ENCODE measurements at regions not wholly inside any gene's neighbourhood (a gene's known extent, or its start where the extent isn't known, plus 50 kb on each side); places are given as distances from the start of the nearest gene placed in this dataset.

GRCh38 chr2:20560011-20560410, 90.9 kb downstream of the HS1BP3 start:
- TF ChIP-seq CTCF (conservative IDR thresholded peaks at IDR 0.05; ENCODE audit: low read depth, low read length) (no peak), MXI1 (IDR thresholded peaks at IDR 0.05; ENCODE audit: borderline replicate concordance, low read depth, low read length) (no peak), MAFK (IDR thresholded peaks at IDR 0.05; ENCODE audit: low read depth, low read length) (no peak), POLR2A (IDR thresholded peaks at IDR 0.05; ENCODE audit: low read depth, low read length) (no peak), BHLHE40 (IDR thresholded peaks at IDR 0.05; ENCODE audit: low read depth, low read length) (no peak), SMC3 (IDR thresholded peaks at IDR 0.05; ENCODE audit: low read depth, low read length) (no peak), CHD1 (IDR thresholded peaks at IDR 0.05; ENCODE audit: low read depth, low read length) (no peak), CEBPB (IDR thresholded peaks at IDR 0.05; ENCODE audit: low read depth, low read length) (no peak), NFE2L2 (IDR thresholded peaks at IDR 0.05; ENCODE audit: low read depth, low read length) (no peak), RAD21 (IDR thresholded peaks at IDR 0.05; ENCODE audit: low read length) (no peak), ELK1 (IDR thresholded peaks at IDR 0.05; ENCODE audit: borderline replicate concordance, low read depth, low read length) (no peak), USF2 (IDR thresholded peaks at IDR 0.05; ENCODE audit: low read depth, low read length) (no peak)
